Heart left ventricle (tissue), 16 donors: ENCODE measurements at regions not wholly inside any gene's neighbourhood (a gene's known extent, or its start where the extent isn't known, plus 50 kb on each side); places are given as distances from the start of the nearest gene placed in this dataset.

Experiments used
- ATAC-seq, 4 donors: fragments of 200-7000 bp; cut with Tn5 transposase; one replicate each; pipeline ENCODE4 v1.9.1; 2020 to 2022; ENCODE audit warnings: moderate library complexity in 4 of 4, mild to moderate bottlenecking in 3 of 4, moderate number of reproducible peaks in 1 of 4
- DNase-seq, 5 donors: peaks; one replicate each; pipeline ENCODE4 v3.0.0-alpha.2; 2020
- H3K27ac ChIP-seq, 12 donors: fragments of 200-600 bp; sonication (generic) in 4 of 12; one replicate each; pipeline versions ENCODE4 v1.5.0 to v1.8.0; 2016 to 2022; ENCODE audit warnings: mild to moderate bottlenecking in 2 of 12
- H3K27me3 ChIP-seq, 9 donors: fragments of 200-600 bp; sonication (generic) in 2 of 9; one replicate each; pipeline versions ENCODE4 v1.5.1 to v1.8.0; 2016 to 2022; ENCODE audit warnings: mild to moderate bottlenecking in 3 of 9
- H3K36me3 ChIP-seq, 9 donors: fragments of 200-600 bp; sonication (generic) in 2 of 9; one replicate each; pipeline versions ENCODE4 v1.5.0 to v1.8.0; 2018 to 2022; ENCODE audit warnings: mild to moderate bottlenecking in 2 of 9
- H3K4me1 ChIP-seq, 12 donors: fragments of 200-600 bp; sonication (generic) in 4 of 12; one replicate each; pipeline versions ENCODE4 v1.5.0 to v1.8.0; 2016 to 2022; ENCODE audit warnings: mild to moderate bottlenecking in 3 of 12
- H3K4me3 ChIP-seq, 12 donors: fragments of 200-600 bp; sonication (generic) in 4 of 12; one replicate each; pipeline versions ENCODE4 v1.5.0 to v1.8.0; 2017 to 2022; ENCODE audit warnings: mild to moderate bottlenecking in 9 of 12, moderate library complexity in 4 of 12
- H3K9me3 ChIP-seq, 12 donors: fragments of 200-600 bp; sonication (generic) in 4 of 12; one replicate each; pipeline versions ENCODE4 v1.5.0 to v1.8.0; 2016 to 2022; ENCODE audit warnings: mild to moderate bottlenecking in 1 of 12
- POLR2A ChIP-seq, 2 donors: fragments of 450-650 bp; IDR thresholded peaks; one replicate each; pipeline ENCODE4 v1.6.1; 2017; ENCODE audit warnings: antibody characterized with exemption in 2 of 2, mild to moderate bottlenecking in 2 of 2, moderate library complexity in 2 of 2
- WGBS, 4 donors: extraction: QIAGEN DNeasy Blood & Tissue Kit in 2 of 4; methylation state at CpG; one replicate each; pipeline versions ENCODE4 v1.1.5 to v1.1.7; 2013 to 2018; 5-methylcytosine and 5-hydroxymethylcytosine counted together
- intact Hi-C, 10 donors: fragments of 100-400 bp; cut with DNase I; formaldehyde crosslinking; loops; one replicate each; pipeline versions ENCODE4 v1.11.1 to v1.14.2; 2022
- TF ChIP-seq, protein P1 (sequence below), 12 donors: fragments of 200-600 bp; sonication (generic) in 4 of 12; IDR thresholded peaks; one replicate each; pipeline versions ENCODE4 v1.5.0 to v1.8.0; 2018 to 2022; ENCODE audit warnings: antibody characterized with exemption in 12 of 12, mild to moderate bottlenecking in 5 of 12
- donor health status: ischemic (EF 13 %, LVEDD 7.1; RV severe dilation, severe dysfunction).
- donor health status: healthy with polysubstance abuse.
- donor health status: DM: no; HTN: yes; CAD: no.
- donor health status: DM: no; HTN: no; CAD: no.
- donor health status: ischemic (EF 25% LVEDD 6.9; RV normal size, moderate dysfunction).
- donor health status: ischemic (EF 25% LVEDD 5.7; RV mildly dilated, moderate dysfunction).
- donor health status: healthy.
- donor health status: DM: yes; HTN: yes; CAD: no.
- donor health status: ischemic (EF 35%, LVEDD 5.7; RV mildly dilated, moderate dysfunction).
- donor health status: nonischemic (EF 11% LVEDD 7.7; RV severe dilation, severe dysfunction).
- donor health status: DM: yes; HTN: yes; CAD: no.
- donor health status: PGD.
- donor health status: ischemic (EF 29% LVEDD 5.4; RV normal size, mild dysfunction).
- donor health status: nonischemic (EF 23%, LVEDD 6.1; RV moderate dilation, normal function).

DNA sequence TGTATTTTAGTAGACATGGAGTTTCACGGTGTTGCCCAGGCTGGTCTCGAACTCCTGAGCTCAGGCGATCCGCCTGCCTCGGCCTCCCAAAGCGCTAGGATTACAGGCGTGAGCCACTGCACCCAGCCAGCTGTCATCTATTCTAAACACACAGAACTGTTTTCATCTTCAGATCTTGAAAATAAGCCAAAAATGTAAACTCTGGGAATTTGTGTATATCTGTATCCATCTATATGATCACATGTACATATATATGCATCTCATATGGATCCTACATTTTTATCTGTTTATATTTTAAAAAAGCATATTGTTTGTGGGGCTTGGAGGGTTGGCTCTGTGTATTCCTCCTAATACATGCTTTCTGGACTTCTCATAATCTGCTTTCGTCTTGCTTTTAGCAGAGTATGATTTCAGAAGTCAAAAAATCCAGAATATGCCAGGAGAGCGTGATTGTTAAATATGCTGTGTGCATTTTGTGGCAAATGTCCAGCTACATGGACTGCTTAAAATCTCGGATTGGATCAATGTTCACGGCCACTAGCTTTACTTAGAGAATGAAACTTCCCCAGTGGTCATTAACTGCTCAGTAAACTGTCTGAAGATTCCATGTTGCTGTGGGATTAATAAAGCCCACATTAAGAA lies 274.4 kb upstream of the IRX1 start:
- no peak overlapping the region for H3K27ac ChIP-seq
- no peaks in the 10 kb centered on the region for H3K36me3 ChIP-seq
- no peaks in the 10 kb centered on the region for H3K4me1 ChIP-seq
- TF ChIP-seq, protein P1, sequence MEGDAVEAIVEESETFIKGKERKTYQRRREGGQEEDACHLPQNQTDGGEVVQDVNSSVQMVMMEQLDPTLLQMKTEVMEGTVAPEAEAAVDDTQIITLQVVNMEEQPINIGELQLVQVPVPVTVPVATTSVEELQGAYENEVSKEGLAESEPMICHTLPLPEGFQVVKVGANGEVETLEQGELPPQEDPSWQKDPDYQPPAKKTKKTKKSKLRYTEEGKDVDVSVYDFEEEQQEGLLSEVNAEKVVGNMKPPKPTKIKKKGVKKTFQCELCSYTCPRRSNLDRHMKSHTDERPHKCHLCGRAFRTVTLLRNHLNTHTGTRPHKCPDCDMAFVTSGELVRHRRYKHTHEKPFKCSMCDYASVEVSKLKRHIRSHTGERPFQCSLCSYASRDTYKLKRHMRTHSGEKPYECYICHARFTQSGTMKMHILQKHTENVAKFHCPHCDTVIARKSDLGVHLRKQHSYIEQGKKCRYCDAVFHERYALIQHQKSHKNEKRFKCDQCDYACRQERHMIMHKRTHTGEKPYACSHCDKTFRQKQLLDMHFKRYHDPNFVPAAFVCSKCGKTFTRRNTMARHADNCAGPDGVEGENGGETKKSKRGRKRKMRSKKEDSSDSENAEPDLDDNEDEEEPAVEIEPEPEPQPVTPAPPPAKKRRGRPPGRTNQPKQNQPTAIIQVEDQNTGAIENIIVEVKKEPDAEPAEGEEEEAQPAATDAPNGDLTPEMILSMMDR (IDR thresholded peaks at IDR 0.05) = no peak
- no peak for TF ChIP-seq POLR2A (IDR thresholded peaks at IDR 0.05)
- H3K4me3 ChIP-seq = no peak overlapping the region
- H3K27me3 ChIP-seq = peaks cover 0 to 6% (median 0%) of the 10 kb centered on the region in 9 donors
- no peak for ATAC-seq
- intact Hi-C loops = no loop called here
- 87 to 90% (median 89%) methylated on average over 11 of the region's 11 CpGs for WGBS, 4 donors
- DNase-seq = no peak
- H3K9me3 ChIP-seq = no peaks in the 10 kb centered on the region

DNA sequence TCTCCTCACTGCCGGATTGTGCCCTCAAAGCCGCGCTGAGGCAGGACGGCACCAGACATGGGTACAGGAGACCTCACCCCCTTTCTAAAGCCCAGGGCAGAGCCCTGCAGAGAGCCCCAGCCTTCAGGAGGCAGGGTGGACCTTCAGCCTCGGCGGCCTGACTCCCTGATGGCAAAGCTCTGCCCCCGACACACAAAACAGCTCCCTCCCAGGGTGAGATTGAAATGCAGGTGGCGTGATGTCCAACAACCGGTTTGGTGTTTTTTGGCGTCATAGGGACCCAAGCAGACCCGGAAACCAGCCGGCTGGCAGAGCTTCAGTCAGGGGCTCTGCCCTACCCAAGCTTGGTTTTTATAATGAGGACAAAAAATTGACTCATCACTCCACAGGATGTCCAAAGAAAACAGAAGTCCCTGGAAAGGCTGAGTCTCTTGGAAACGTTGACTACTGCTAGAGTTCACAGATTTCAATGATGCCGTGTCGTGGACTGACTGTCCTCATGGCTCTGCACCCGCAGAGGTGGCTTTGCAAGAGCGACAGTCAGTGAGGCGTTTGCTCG lies 275.2 kb upstream of the IRX1 start:
- Histone ChIP-seq H3K36me3 (no peaks in the 10 kb centered on the region), H3K27me3 (peaks cover 0 to 6% (median 0%) of the 10 kb centered on the region in 9 donors), H3K27ac (no peak overlapping the region), H3K4me3 (no peak overlapping the region), H3K4me1 (no peaks in the 10 kb centered on the region), H3K9me3 (no peaks in the 10 kb centered on the region)
- DNase-seq (no peak), ATAC-seq (peak in 2 of 4 donors; percentile 22 to 29)
- TF ChIP-seq POLR2A (IDR thresholded peaks at IDR 0.05) = no peak
- intact Hi-C loops = no loop called here
- 61 to 72% (median 67%) methylated on average over 19 of the region's 19 CpGs for WGBS, 4 donors

DNA sequence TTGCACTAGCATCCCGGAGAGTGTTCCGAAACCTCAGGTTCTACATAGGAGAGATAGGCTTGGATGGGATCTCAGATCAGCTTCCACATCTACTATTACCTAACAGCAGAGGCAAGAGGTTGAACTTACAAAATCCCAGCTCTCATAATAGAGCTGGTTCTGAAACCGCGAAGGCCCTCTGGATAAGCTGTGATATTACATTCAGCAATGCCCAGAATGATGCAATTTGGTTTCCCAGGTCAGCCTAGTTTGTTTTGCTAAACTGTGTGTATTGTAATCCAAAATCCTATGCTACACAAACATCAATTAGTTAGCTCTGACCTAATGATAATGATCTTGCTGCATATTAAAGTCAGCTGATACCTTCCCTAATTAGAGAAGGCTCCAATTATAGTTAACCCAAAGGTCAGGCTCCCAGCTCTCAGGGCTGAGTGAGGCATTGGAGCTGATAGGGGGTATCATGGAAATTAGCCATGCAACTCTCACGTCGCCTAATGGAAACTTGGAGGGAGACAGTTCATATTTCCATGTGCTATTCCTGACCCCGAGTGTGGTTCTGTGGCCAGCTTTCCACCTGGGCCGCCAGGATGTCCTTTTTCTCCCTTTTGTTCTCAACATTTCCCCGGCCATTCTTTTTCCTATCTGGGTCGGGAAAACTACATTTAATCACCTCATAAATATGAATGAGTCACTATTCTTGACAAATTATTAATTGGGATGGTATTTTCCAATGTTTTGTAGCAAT lies 278.4 kb upstream of the IRX1 start:
- Histone ChIP-seq H3K27me3 (peaks cover 0 to 8% (median 0%) of the 10 kb centered on the region in 9 donors), H3K4me1 (no peaks in the 10 kb centered on the region), H3K36me3 (no peaks in the 10 kb centered on the region), H3K9me3 (peaks cover 0 to 10% (median 2%) of the 10 kb centered on the region in 12 donors), H3K4me3 (no peak overlapping the region), H3K27ac (no peak overlapping the region)
- 45 to 69% (median 55%) methylated on average over 10 of the region's 10 CpGs for WGBS, 4 donors
- no peak for DNase-seq
- intact Hi-C loops = no loop called here
- TF ChIP-seq, protein P1 (IDR thresholded peaks at IDR 0.05) = no peak
- TF ChIP-seq POLR2A (IDR thresholded peaks at IDR 0.05) = no peak
- ATAC-seq = no peak

DNA sequence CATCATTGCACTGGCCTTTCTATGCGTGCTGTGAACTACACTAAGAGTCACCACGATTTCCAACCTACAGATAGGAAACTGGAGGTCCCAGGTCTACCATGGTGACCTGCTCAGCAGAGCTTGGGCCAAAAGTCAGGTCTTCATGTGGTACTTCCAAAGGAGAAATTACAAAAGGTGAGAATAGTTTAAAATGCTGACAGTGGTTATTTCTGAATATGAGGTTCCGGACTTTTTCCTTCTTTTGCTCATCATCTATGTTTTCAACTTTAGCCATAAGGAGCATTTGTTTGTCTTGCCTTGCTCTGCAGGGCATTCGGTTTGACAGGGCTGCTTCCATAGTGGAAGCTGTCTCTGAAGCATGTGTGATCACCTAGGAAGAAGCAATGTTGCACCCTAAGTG lies 282.1 kb upstream of the IRX1 start:
- Histone ChIP-seq H3K9me3 (peaks cover 0 to 15% (median 2%) of the 10 kb centered on the region in 12 donors), H3K27ac (no peak overlapping the region), H3K36me3 (no peaks in the 10 kb centered on the region), H3K27me3 (peaks cover 0 to 4% (median 0%) of the 10 kb centered on the region in 9 donors), H3K4me1 (no peaks in the 10 kb centered on the region), H3K4me3 (no peak overlapping the region)
- DNase-seq (no peak), ATAC-seq (no peak)
- 89 to 92% (median 89%) methylated on average over 4 of the region's 4 CpGs for WGBS, 4 donors
- intact Hi-C loops = no loop called here
- TF ChIP-seq, protein P1 (IDR thresholded peaks at IDR 0.05) = no peak
- TF ChIP-seq POLR2A (IDR thresholded peaks at IDR 0.05) = no peak
